ENCODE measurements at regions not wholly inside any gene's neighbourhood (a gene's known extent, or its start where the extent isn't known, plus 50 kb on each side); places are given as distances from the start of the nearest gene placed in this dataset.

DNA sequence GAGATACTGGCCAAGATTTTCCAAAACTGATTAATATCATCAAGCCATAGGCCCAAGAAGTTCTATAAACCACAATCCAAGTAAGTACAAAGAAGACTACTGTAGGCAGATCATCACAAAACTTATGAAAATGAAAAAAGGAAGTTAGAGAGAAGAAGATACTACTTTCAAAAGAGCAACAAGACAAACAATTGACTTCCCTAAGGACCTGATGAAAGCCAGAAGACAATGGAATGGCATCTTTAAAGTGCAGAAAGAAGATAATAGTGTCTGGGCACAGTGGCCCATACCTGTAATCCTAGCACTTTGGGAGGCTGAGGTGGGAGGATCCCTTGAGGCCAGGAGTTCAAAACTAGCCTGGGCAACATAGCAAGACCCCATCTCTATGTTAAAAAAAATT, 243.1 kb downstream of the PRDM2 start:
- Histone ChIP-seq H3K4me3 (ENCODE audit: low read length) (no peak overlapping the region), H3K18ac (ENCODE audit: low read length) (no peak overlapping the region), H3K79me2 (ENCODE audit: control insufficient read depth, insufficient read depth, low read length) (no peaks in the 10 kb centered on the region), H3K36me3 (ENCODE audit: control insufficient read depth, insufficient read depth, low read length) (no peaks in the 10 kb centered on the region), H3K27ac (ENCODE audit: low read depth, low read length) (no peak overlapping the region), H3K23ac (ENCODE audit: low read length) (no peak overlapping the region), H3K4ac (ENCODE audit: low read depth, low read length) (no peak overlapping the region), H3K79me1 (ENCODE audit: low read length) (no peaks in the 10 kb centered on the region), H2BK5ac (ENCODE audit: low read length) (no peak overlapping the region), H2BK120ac (ENCODE audit: low read depth, low read length) (no peak overlapping the region), H3K9ac (ENCODE audit: low read length) (no peak overlapping the region), H3K27me3 (ENCODE audit: insufficient read depth, low read length, poor library complexity) (no peaks in the 10 kb centered on the region), H3K4me2 (ENCODE audit: low read length) (no peak overlapping the region), H4K5ac (ENCODE audit: low read length) (no peak overlapping the region), H2AK5ac (ENCODE audit: low read length) (no peak overlapping the region), H2BK15ac (replicated peaks; ENCODE audit: low read depth) (no peak overlapping the region), H4K8ac (ENCODE audit: low read depth, low read length) (no peak overlapping the region), H3K56ac (ENCODE audit: low read length) (no peak overlapping the region), H3K4me1 (ENCODE audit: control insufficient read depth, low read depth, low read length) (no peaks in the 10 kb centered on the region)
- DNase-seq, result no peak

GRCh38 chr1:13945856-13946255, 245.9 kb downstream of the PRDM2 start:
- Histone ChIP-seq H2BK120ac (ENCODE audit: low read depth, low read length) (no peak overlapping the region), H4K8ac (ENCODE audit: low read depth, low read length) (no peak overlapping the region), H3K79me1 (ENCODE audit: low read length) (no peaks in the 10 kb centered on the region), H3K18ac (ENCODE audit: low read length) (no peak overlapping the region), H3K4me1 (ENCODE audit: control insufficient read depth, low read depth, low read length) (no peaks in the 10 kb centered on the region), H4K5ac (ENCODE audit: low read length) (no peak overlapping the region), H2BK5ac (ENCODE audit: low read length) (no peak overlapping the region), H2BK15ac (replicated peaks; ENCODE audit: low read depth) (no peak overlapping the region), H3K4me2 (ENCODE audit: low read length) (no peak overlapping the region), H3K4me3 (ENCODE audit: low read length) (no peak overlapping the region), H3K36me3 (ENCODE audit: control insufficient read depth, insufficient read depth, low read length) (no peaks in the 10 kb centered on the region), H3K27me3 (ENCODE audit: insufficient read depth, low read length, poor library complexity) (no peaks in the 10 kb centered on the region), H3K4ac (ENCODE audit: low read depth, low read length) (no peak overlapping the region), H3K79me2 (ENCODE audit: control insufficient read depth, insufficient read depth, low read length) (no peaks in the 10 kb centered on the region), H3K9ac (ENCODE audit: low read length) (no peak overlapping the region), H3K27ac (ENCODE audit: low read depth, low read length) (no peak overlapping the region), H2AK5ac (ENCODE audit: low read length) (no peak overlapping the region), H3K23ac (ENCODE audit: low read length) (no peak overlapping the region), H3K56ac (ENCODE audit: low read length) (no peak overlapping the region)
- no CpG with 5 or more reads among the region's 2 CpGs for WGBS (ENCODE audit: extremely low coverage, insufficient coverage, low lambda C conversion rate)
- no peak for DNase-seq

GRCh38 chr1:13947658-13948057, 247.7 kb downstream of the PRDM2 start:
- no peak overlapping the region for H3K23ac ChIP-seq (ENCODE audit: low read length)
- no peak overlapping the region for H3K56ac ChIP-seq (ENCODE audit: low read length)
- no peak overlapping the region for H3K4me3 ChIP-seq (ENCODE audit: low read length)
- no peak overlapping the region for H3K18ac ChIP-seq (ENCODE audit: low read length)
- H3K9ac ChIP-seq (ENCODE audit: low read length), result no peak overlapping the region
- H3K79me1 ChIP-seq (ENCODE audit: low read length), result no peaks in the 10 kb centered on the region
- H3K27ac ChIP-seq (ENCODE audit: low read depth, low read length), result no peak overlapping the region
- H3K4ac ChIP-seq (ENCODE audit: low read depth, low read length), result no peak overlapping the region
- no peak overlapping the region for H2BK5ac ChIP-seq (ENCODE audit: low read length)
- WGBS (ENCODE audit: extremely low coverage, insufficient coverage, low lambda C conversion rate), result no CpG with 5 or more reads among the region's 7 CpGs
- no peak overlapping the region for H2BK15ac ChIP-seq (replicated peaks; ENCODE audit: low read depth)
- no peaks in the 10 kb centered on the region for H3K4me1 ChIP-seq (ENCODE audit: control insufficient read depth, low read depth, low read length)
- H2AK5ac ChIP-seq (ENCODE audit: low read length), result no peak overlapping the region
- H4K5ac ChIP-seq (ENCODE audit: low read length), result no peak overlapping the region
- no peaks in the 10 kb centered on the region for H3K27me3 ChIP-seq (ENCODE audit: insufficient read depth, low read length, poor library complexity)
- no peaks in the 10 kb centered on the region for H3K79me2 ChIP-seq (ENCODE audit: control insufficient read depth, insufficient read depth, low read length)
- no peak for DNase-seq
- no peak overlapping the region for H3K4me2 ChIP-seq (ENCODE audit: low read length)
- H2BK120ac ChIP-seq (ENCODE audit: low read depth, low read length), result no peak overlapping the region
- no peaks in the 10 kb centered on the region for H3K36me3 ChIP-seq (ENCODE audit: control insufficient read depth, insufficient read depth, low read length)
- H4K8ac ChIP-seq (ENCODE audit: low read depth, low read length), result no peak overlapping the region

GRCh38 chr1:13948396-13948795, 248.4 kb downstream of the PRDM2 start:
- Histone ChIP-seq H2BK5ac (ENCODE audit: low read length) (no peak overlapping the region), H3K79me1 (ENCODE audit: low read length) (no peaks in the 10 kb centered on the region), H3K27ac (ENCODE audit: low read depth, low read length) (no peak overlapping the region), H3K27me3 (ENCODE audit: insufficient read depth, low read length, poor library complexity) (no peaks in the 10 kb centered on the region), H3K36me3 (ENCODE audit: control insufficient read depth, insufficient read depth, low read length) (no peaks in the 10 kb centered on the region), H3K79me2 (ENCODE audit: control insufficient read depth, insufficient read depth, low read length) (no peaks in the 10 kb centered on the region), H3K4me3 (ENCODE audit: low read length) (no peak overlapping the region), H3K4me2 (ENCODE audit: low read length) (no peak overlapping the region), H3K56ac (ENCODE audit: low read length) (no peak overlapping the region), H3K18ac (ENCODE audit: low read length) (no peak overlapping the region), H3K23ac (ENCODE audit: low read length) (no peak overlapping the region), H4K5ac (ENCODE audit: low read length) (no peak overlapping the region), H2AK5ac (ENCODE audit: low read length) (no peak overlapping the region), H3K9ac (ENCODE audit: low read length) (no peak overlapping the region), H2BK15ac (replicated peaks; ENCODE audit: low read depth) (no peak overlapping the region), H4K8ac (ENCODE audit: low read depth, low read length) (no peak overlapping the region), H3K4ac (ENCODE audit: low read depth, low read length) (no peak overlapping the region), H3K4me1 (ENCODE audit: control insufficient read depth, low read depth, low read length) (no peaks in the 10 kb centered on the region), H2BK120ac (ENCODE audit: low read depth, low read length) (no peak overlapping the region)
- no peak for DNase-seq
- WGBS (ENCODE audit: extremely low coverage, insufficient coverage, low lambda C conversion rate), result no CpG with 5 or more reads among the region's 5 CpGs

DNA sequence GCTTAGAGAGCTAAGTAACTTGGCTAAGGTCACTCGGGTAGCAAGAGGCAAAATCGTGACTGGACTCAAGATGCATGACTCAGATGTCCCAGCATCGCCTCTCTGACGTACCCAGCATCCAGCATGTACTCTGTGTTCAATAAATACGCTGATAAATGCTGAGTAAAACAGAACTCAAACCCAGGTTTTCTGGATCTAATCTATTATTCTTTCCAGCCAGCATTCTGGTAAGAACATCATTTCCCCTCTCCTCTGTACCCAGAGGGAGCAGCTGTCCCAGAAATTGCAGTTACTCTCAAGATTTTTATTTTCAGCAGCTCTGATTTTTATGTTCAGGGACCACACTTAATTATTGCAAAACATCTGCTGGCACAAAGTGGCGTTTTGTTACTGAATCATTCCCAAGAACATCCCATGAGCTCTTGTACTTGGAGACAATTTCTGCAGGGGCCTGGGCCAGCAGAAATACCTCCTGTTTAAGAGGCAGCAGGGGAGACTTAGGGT, 249.0 kb downstream of the PRDM2 start:
- no peaks in the 10 kb centered on the region for H3K4me1 ChIP-seq (ENCODE audit: control insufficient read depth, low read depth, low read length)
- H3K56ac ChIP-seq (ENCODE audit: low read length), result no peak overlapping the region
- H2BK15ac ChIP-seq (replicated peaks; ENCODE audit: low read depth), result no peak overlapping the region
- WGBS (ENCODE audit: extremely low coverage, insufficient coverage, low lambda C conversion rate), result no CpG with 5 or more reads among the region's 6 CpGs
- no peaks in the 10 kb centered on the region for H3K36me3 ChIP-seq (ENCODE audit: control insufficient read depth, insufficient read depth, low read length)
- H4K8ac ChIP-seq (ENCODE audit: low read depth, low read length), result no peak overlapping the region
- H3K4me2 ChIP-seq (ENCODE audit: low read length), result no peak overlapping the region
- H2BK120ac ChIP-seq (ENCODE audit: low read depth, low read length), result no peak overlapping the region
- H3K9ac ChIP-seq (ENCODE audit: low read length), result no peak overlapping the region
- DNase-seq, result no peak
- H3K79me2 ChIP-seq (ENCODE audit: control insufficient read depth, insufficient read depth, low read length), result no peaks in the 10 kb centered on the region
- H2AK5ac ChIP-seq (ENCODE audit: low read length), result no peak overlapping the region
- no peak overlapping the region for H3K27ac ChIP-seq (ENCODE audit: low read depth, low read length)
- H4K5ac ChIP-seq (ENCODE audit: low read length), result no peak overlapping the region
- H3K27me3 ChIP-seq (ENCODE audit: insufficient read depth, low read length, poor library complexity), result no peaks in the 10 kb centered on the region
- no peak overlapping the region for H2BK5ac ChIP-seq (ENCODE audit: low read length)
- H3K4me3 ChIP-seq (ENCODE audit: low read length), result no peak overlapping the region
- H3K18ac ChIP-seq (ENCODE audit: low read length), result no peak overlapping the region
- H3K4ac ChIP-seq (ENCODE audit: low read depth, low read length), result no peak overlapping the region
- no peaks in the 10 kb centered on the region for H3K79me1 ChIP-seq (ENCODE audit: low read length)
- H3K23ac ChIP-seq (ENCODE audit: low read length), result no peak overlapping the region

DNA sequence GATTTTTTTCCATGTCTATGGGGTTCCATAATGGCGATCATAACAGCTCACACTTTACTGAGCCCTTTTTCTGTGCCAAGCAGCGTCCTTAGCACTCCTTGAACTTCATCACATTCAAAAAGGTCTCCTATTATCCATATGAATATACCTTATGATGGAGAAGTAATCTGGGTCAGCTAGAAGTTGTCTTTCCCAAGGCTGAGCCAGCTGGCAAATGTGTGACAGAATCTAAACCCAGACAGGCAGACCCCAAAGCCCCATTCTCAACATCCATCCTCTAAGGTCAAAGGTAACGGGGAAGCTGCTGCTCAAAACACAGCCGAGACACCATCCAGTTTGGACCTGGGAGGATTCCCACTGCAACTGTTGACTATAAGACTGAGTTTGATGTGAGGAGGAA, 249.6 kb downstream of the PRDM2 start:
- Histone ChIP-seq H3K4me3 (ENCODE audit: low read length) (no peak overlapping the region), H3K4me1 (ENCODE audit: control insufficient read depth, low read depth, low read length) (no peaks in the 10 kb centered on the region), H3K36me3 (ENCODE audit: control insufficient read depth, insufficient read depth, low read length) (no peaks in the 10 kb centered on the region), H2BK15ac (replicated peaks; ENCODE audit: low read depth) (no peak overlapping the region), H3K4ac (ENCODE audit: low read depth, low read length) (no peak overlapping the region), H3K4me2 (ENCODE audit: low read length) (no peak overlapping the region), H2AK5ac (ENCODE audit: low read length) (no peak overlapping the region), H3K27me3 (ENCODE audit: insufficient read depth, low read length, poor library complexity) (no peaks in the 10 kb centered on the region), H3K79me2 (ENCODE audit: control insufficient read depth, insufficient read depth, low read length) (no peaks in the 10 kb centered on the region), H3K23ac (ENCODE audit: low read length) (no peak overlapping the region), H3K79me1 (ENCODE audit: low read length) (no peaks in the 10 kb centered on the region), H3K56ac (ENCODE audit: low read length) (no peak overlapping the region), H4K5ac (ENCODE audit: low read length) (no peak overlapping the region), H2BK120ac (ENCODE audit: low read depth, low read length) (no peak overlapping the region), H3K18ac (ENCODE audit: low read length) (no peak overlapping the region), H3K27ac (ENCODE audit: low read depth, low read length) (no peak overlapping the region), H4K8ac (ENCODE audit: low read depth, low read length) (no peak overlapping the region), H3K9ac (ENCODE audit: low read length) (no peak overlapping the region), H2BK5ac (ENCODE audit: low read length) (no peak overlapping the region)
- DNase-seq, result no peak
- WGBS (ENCODE audit: extremely low coverage, insufficient coverage, low lambda C conversion rate), result no CpG with 5 or more reads among the region's 4 CpGs
